Keratinocyte (primary cell): ENCODE measurements at regions not wholly inside any gene's neighbourhood (a gene's known extent, or its start where the extent isn't known, plus 50 kb on each side); places are given as distances from the start of the nearest gene placed in this dataset.

Experiments used
- CTCF ChIP-seq, 3 experiments: IDR thresholded peaks in 1 of 3; conservative IDR thresholded peaks in 1 of 3; optimal IDR thresholded peaks in 1 of 3; 2 replicates in 2 of 3; 3 replicates in 1 of 3; pipeline versions ENCODE3 to v1.5.1; 2011; ENCODE audit warnings: low read length in 3 of 3, mild to moderate bottlenecking in 3 of 3, moderate library complexity in 2 of 3, control low read depth in 1 of 3, inconsistent platforms in 1 of 3; ENCODE audit not compliant: insufficient read depth in 2 of 3; ENCODE audit errors: extremely low read depth in 1 of 3
- EZH2 ChIP-seq: IDR thresholded peaks from one replicate; pipeline ENCODE4 v1.6.1; 2012; ENCODE audit warnings: inconsistent platforms, mild to moderate bottlenecking, low read length, moderate library complexity

GRCh38 chr6:121652726-121653623, 217.5 kb downstream of the GJA1 start:
- no peak for TF ChIP-seq CTCF (optimal IDR thresholded peaks at IDR 0.05 in 1 of 3, IDR thresholded peaks at IDR 0.05 in 1 of 3, conservative IDR thresholded peaks at IDR 0.05 in 1 of 3; ENCODE audit: extremely low read depth in 1 of 3, insufficient read depth in 2 of 3, low read length in 3 of 3)
- no peak for TF ChIP-seq EZH2
